ENCODE measurements at regions not wholly inside any gene's neighbourhood (a gene's known extent, or its start where the extent isn't known, plus 50 kb on each side); places are given as distances from the start of the nearest gene placed in this dataset.

DNA sequence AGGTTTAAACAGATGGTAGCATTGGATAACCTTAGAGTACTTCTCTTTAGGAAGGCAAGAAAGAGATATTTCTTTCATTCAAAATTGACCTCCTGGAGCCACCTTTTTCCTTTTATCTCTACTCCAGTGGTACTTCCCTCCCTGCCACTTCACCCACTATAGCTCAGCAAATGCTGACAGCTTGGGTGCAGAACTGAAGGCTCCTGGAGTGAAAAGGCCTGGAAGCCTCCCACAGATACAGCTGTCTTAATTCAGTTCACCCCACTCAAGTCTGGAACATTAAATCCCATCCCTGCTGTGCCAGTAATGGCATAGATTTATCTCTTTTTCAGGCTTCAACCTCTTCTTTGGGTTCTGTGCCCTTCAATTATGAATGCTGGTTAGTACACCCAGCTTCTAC lies 140.3 kb downstream of the NEDD1 start:
- no peak for TF ChIP-seq POLR2AphosphoS5 (IDR thresholded peaks at IDR 0.05; ENCODE audit: low read depth, low read length)
- TF ChIP-seq, protein P1, sequence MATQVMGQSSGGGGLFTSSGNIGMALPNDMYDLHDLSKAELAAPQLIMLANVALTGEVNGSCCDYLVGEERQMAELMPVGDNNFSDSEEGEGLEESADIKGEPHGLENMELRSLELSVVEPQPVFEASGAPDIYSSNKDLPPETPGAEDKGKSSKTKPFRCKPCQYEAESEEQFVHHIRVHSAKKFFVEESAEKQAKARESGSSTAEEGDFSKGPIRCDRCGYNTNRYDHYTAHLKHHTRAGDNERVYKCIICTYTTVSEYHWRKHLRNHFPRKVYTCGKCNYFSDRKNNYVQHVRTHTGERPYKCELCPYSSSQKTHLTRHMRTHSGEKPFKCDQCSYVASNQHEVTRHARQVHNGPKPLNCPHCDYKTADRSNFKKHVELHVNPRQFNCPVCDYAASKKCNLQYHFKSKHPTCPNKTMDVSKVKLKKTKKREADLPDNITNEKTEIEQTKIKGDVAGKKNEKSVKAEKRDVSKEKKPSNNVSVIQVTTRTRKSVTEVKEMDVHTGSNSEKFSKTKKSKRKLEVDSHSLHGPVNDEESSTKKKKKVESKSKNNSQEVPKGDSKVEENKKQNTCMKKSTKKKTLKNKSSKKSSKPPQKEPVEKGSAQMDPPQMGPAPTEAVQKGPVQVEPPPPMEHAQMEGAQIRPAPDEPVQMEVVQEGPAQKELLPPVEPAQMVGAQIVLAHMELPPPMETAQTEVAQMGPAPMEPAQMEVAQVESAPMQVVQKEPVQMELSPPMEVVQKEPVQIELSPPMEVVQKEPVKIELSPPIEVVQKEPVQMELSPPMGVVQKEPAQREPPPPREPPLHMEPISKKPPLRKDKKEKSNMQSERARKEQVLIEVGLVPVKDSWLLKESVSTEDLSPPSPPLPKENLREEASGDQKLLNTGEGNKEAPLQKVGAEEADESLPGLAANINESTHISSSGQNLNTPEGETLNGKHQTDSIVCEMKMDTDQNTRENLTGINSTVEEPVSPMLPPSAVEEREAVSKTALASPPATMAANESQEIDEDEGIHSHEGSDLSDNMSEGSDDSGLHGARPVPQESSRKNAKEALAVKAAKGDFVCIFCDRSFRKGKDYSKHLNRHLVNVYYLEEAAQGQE (IDR thresholded peaks at IDR 0.05; ENCODE audit: insufficient read depth in 1 of 2, low read depth in 2 of 2, low read length in 2 of 2) = no peak
- TF ChIP-seq TAF1 (IDR thresholded peaks at IDR 0.05; ENCODE audit: borderline replicate concordance, insufficient read depth, low read length) = no peak
- TF ChIP-seq SIN3A (IDR thresholded peaks at IDR 0.05; ENCODE audit: borderline replicate concordance, insufficient read depth, low read length) = no peak
- no peak for TF ChIP-seq FOXP2 (optimal IDR thresholded peaks at IDR 0.05; ENCODE audit: borderline replicate concordance, extremely low read depth, extremely low read length, insufficient read depth)
